ENCODE measurements at regions not wholly inside any gene's neighbourhood (a gene's known extent, or its start where the extent isn't known, plus 50 kb on each side); places are given as distances from the start of the nearest gene placed in this dataset.
A peak's percentile ranks its signal among the peaks of the same experiment; 100 is the strongest.

DNA sequence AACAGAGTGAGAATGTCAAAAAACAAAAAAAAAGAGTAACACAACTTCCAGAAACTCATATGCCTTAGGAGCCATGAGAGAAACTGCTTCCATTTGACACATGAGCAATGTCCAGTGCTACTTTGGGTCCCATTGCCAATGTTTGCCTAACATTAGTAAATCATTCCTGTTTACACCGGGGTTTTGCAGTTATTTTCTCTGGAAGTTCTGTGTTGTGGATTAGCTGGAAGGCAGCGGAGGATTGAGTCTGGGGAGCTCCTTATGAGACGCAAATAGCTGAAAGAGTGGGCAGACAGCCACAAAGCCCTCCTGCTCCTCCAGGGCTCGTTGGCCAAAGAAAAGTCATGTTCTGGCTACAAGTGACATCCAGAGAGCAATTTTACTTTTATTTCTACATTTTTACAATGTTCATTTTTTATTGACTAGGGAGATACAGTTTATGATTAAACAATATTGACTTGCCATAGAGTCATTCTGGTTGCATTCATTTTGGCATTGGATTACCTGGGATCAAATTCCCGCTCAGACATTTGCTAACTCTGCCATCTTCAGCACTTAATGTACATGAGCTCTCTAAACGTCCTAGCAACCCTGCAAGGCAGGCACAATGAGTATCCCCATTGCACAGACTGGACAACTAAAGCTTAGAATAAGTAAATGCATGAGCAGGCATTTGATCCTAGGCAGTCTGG is 66.4 kb upstream of the GALNT2 start:
- TF ChIP-seq POLR2AphosphoS5 (IDR thresholded peaks at IDR 0.05): peak in 1 of 3 donors; percentile 32
- no peak for TF ChIP-seq EP300 (IDR thresholded peaks at IDR 0.05; ENCODE audit: low read depth)
- TF ChIP-seq, protein P1, sequence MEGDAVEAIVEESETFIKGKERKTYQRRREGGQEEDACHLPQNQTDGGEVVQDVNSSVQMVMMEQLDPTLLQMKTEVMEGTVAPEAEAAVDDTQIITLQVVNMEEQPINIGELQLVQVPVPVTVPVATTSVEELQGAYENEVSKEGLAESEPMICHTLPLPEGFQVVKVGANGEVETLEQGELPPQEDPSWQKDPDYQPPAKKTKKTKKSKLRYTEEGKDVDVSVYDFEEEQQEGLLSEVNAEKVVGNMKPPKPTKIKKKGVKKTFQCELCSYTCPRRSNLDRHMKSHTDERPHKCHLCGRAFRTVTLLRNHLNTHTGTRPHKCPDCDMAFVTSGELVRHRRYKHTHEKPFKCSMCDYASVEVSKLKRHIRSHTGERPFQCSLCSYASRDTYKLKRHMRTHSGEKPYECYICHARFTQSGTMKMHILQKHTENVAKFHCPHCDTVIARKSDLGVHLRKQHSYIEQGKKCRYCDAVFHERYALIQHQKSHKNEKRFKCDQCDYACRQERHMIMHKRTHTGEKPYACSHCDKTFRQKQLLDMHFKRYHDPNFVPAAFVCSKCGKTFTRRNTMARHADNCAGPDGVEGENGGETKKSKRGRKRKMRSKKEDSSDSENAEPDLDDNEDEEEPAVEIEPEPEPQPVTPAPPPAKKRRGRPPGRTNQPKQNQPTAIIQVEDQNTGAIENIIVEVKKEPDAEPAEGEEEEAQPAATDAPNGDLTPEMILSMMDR (IDR thresholded peaks at IDR 0.05): no peak
- no peak for TF ChIP-seq POLR2A (IDR thresholded peaks at IDR 0.05)
- in situ Hi-C loops (cut with MboI; ENCODE audit: low pct_ligation_motif_present in 1 of 4, low pct_unique_long_range_greater_than_20kb in 1 of 4, low sequenced_read_pairs in 3 of 4) (no loop called here), intact Hi-C loops (cut with DNase I; ENCODE audit: low total_unique reads) (no loop called here)
- Histone ChIP-seq H3K4me3 (no peak overlapping the region), H3K36me3 (no peaks in the 10 kb centered on the region), H3K9me3 (no peaks in the 10 kb centered on the region), H3K4me1 (peaks cover 2 to 29% (median 16%) of the 10 kb centered on the region in 4 donors), H3K27ac (peak overlapping the region in 3 of 4 donors; percentile 13 to 50 (median 20)), H3K27me3 (no peaks in the 10 kb centered on the region)
- DNase-seq: no peak
- 18 to 43% methylated on average over 2 to 6 of the region's 6 CpGs for WGBS, 2 donors (ENCODE audit: low coverage in 1 of 2)

GRCh38 chr1:230002164-230002803 is 64.8 kb upstream of the GALNT2 start:
- DNase-seq: peak; percentile 17
- intact Hi-C loops (cut with DNase I; ENCODE audit: low total_unique reads): no loop called here
- 66 to 67% methylated on average over 2 to 5 of the region's 5 CpGs for WGBS, 2 donors (ENCODE audit: low coverage in 1 of 2)

DNA sequence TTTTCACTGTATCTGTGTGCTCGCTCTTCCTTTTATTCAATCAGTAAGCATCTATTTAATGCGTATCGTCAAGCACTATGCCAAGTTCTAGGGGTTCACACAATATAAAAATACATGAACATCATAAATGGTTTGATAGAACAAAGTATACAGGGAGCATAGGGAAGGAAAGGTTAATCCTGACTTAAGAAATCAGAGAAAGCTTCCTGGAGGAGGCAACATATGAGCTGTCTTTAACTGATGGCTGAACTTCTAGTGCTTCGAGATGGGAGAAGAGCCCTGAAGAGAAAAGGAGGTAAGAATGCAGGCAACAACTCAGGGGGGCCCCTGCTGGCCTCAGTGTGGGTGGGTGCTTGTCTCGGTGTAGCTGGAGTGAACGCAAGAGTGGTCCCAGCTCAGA is 63.6 kb upstream of the GALNT2 start:
- Histone ChIP-seq H3K27me3 (no peaks in the 10 kb centered on the region), H3K36me3 (no peaks in the 10 kb centered on the region), H3K4me1 (peaks cover 2 to 29% (median 16%) of the 10 kb centered on the region in 4 donors), H3K27ac (no peak overlapping the region), H3K9me3 (no peaks in the 10 kb centered on the region), H3K4me3 (no peak overlapping the region)
- DNase-seq: no peak
- no peak for TF ChIP-seq POLR2A (IDR thresholded peaks at IDR 0.05)
- no peak for TF ChIP-seq EP300 (IDR thresholded peaks at IDR 0.05; ENCODE audit: low read depth)
- TF ChIP-seq, protein P1 (IDR thresholded peaks at IDR 0.05): no peak
- no peak for TF ChIP-seq POLR2AphosphoS5 (IDR thresholded peaks at IDR 0.05)
- WGBS, 2 donors (ENCODE audit: low coverage in 1 of 2): 93% methylated on average over 4 to 6 of the region's 6 CpGs
- in situ Hi-C loops (cut with MboI; ENCODE audit: low pct_ligation_motif_present in 1 of 4, low pct_unique_long_range_greater_than_20kb in 1 of 4, low sequenced_read_pairs in 3 of 4) (no loop called here), intact Hi-C loops (cut with DNase I; ENCODE audit: low total_unique reads) (no loop called here)

More at GRCh38 chr1:230002164-230002803, 64.8 kb upstream of the GALNT2 start:
- H3K4me1 ChIP-seq: peaks cover 2 to 29% (median 16%) of the 10 kb centered on the region in 4 donors
- no peaks in the 10 kb centered on the region for H3K36me3 ChIP-seq
- no peak overlapping the region for H3K27ac ChIP-seq
- no peak overlapping the region for H3K4me3 ChIP-seq
- TF ChIP-seq POLR2A (IDR thresholded peaks at IDR 0.05) (no peak), POLR2AphosphoS5 (IDR thresholded peaks at IDR 0.05) (no peak), EP300 (IDR thresholded peaks at IDR 0.05; ENCODE audit: low read depth) (no peak)
- TF ChIP-seq, protein P1 (IDR thresholded peaks at IDR 0.05): no peak
- no peaks in the 10 kb centered on the region for H3K9me3 ChIP-seq
- in situ Hi-C loops (cut with MboI; ENCODE audit: low pct_ligation_motif_present in 1 of 4, low pct_unique_long_range_greater_than_20kb in 1 of 4, low sequenced_read_pairs in 3 of 4): no loop called here
- H3K27me3 ChIP-seq: no peaks in the 10 kb centered on the region

- Histone ChIP-seq H3K27ac (no peak overlapping the region), H3K9me3 (no peaks in the 10 kb centered on the region), H3K36me3 (no peaks in the 10 kb centered on the region), H3K4me1 (peaks cover 1 to 24% (median 14%) of the 10 kb centered on the region in 4 donors), H3K27me3 (no peaks in the 10 kb centered on the region), H3K4me3 (no peak overlapping the region)
- TF ChIP-seq EP300 (IDR thresholded peaks at IDR 0.05; ENCODE audit: low read depth): no peak
- no peak for TF ChIP-seq POLR2A (IDR thresholded peaks at IDR 0.05)
- TF ChIP-seq, protein P1 (IDR thresholded peaks at IDR 0.05): no peak
- TF ChIP-seq POLR2AphosphoS5 (IDR thresholded peaks at IDR 0.05): no peak
- 72% methylated on average over 5 of the region's 8 CpGs; no CpG with 5 or more reads in 1 of the 2 donors for WGBS, 2 donors (ENCODE audit: low coverage in 1 of 2)
- no peak for DNase-seq
- in situ Hi-C loops (cut with MboI; ENCODE audit: low pct_ligation_motif_present in 1 of 4, low pct_unique_long_range_greater_than_20kb in 1 of 4, low sequenced_read_pairs in 3 of 4): no loop called here
- intact Hi-C loops (cut with DNase I; ENCODE audit: low total_unique reads): no loop called here
These were observed 62.0 kb upstream of the GALNT2 start for GRCh38 chr1:230005040-230005439.
